HEK293 (cell line): ENCODE measurements at regions not wholly inside any gene's neighbourhood (a gene's known extent, or its start where the extent isn't known, plus 50 kb on each side); places are given as distances from the start of the nearest gene placed in this dataset.

Experiments used
- CTCF ChIA-PET: fragments of 350-600 bp; formaldehyde crosslinking; extraction: SDS; loops from one replicate; lab custom pipeline; 2021; ENCODE audit warnings: antibody characterized with exemption; lab: Yijun Ruan, JAX
- POLR2A ChIA-PET: fragments of 300-600 bp; formaldehyde crosslinking; extraction: SDS; loops from one replicate; lab custom pipeline; 2020; ENCODE audit warnings: antibody characterized with exemption, inconsistent platforms; lab: Yijun Ruan, JAX
- H3K27ac ChIP-seq: fragments of 200-500 bp; sonication (Bioruptor generic); 2 replicates; pipeline ENCODE4 v1.5.1; 2014; ENCODE audit warnings: low read depth, low read length, control low read depth, inconsistent platforms; ENCODE audit errors: extremely low read depth
- H3K36me3 ChIP-seq, 2 experiments: fragments of 200-500 bp in 1 of 2; sonication (Bioruptor generic) in 1 of 2; 1 replicate in 1 of 2; 2 replicates in 1 of 2; pipeline ENCODE4 v1.5.1; 2014 to 2017; ENCODE audit warnings: inconsistent platforms in 2 of 2, low read length in 2 of 2; ENCODE audit not compliant: control insufficient read depth in 2 of 2, insufficient read depth in 1 of 2
- H3K4me1 ChIP-seq: fragments of 200-500 bp; sonication (Bioruptor generic); 2 replicates; pipeline ENCODE4 v1.5.1; 2014; ENCODE audit warnings: mild to moderate bottlenecking, low read length, inconsistent platforms; ENCODE audit not compliant: control insufficient read depth, insufficient read depth
- H3K4me3 ChIP-seq: 2 replicates; pipeline ENCODE4 v1.5.1; 2011; ENCODE audit warnings: low read depth, mild to moderate bottlenecking, control low read depth, low read length, moderate library complexity
- H3K9me3 ChIP-seq: fragments of 200-500 bp; sonication (Bioruptor generic); 2 replicates; pipeline ENCODE4 v1.5.1; 2014; ENCODE audit warnings: low read depth, low read length, inconsistent platforms; ENCODE audit not compliant: control insufficient read depth, insufficient read depth
- FEZF1 ChIP-seq: fragments of 450-650 bp; formaldehyde crosslinking; IDR thresholded peaks from 2 replicates; pipeline ENCODE4 v1.5.1; 2016; ENCODE audit warnings: missing biosample characterization, missing genetic modification characterization
- GLIS2 ChIP-seq: fragments of 450-650 bp; formaldehyde crosslinking; IDR thresholded peaks from 2 replicates; pipeline ENCODE4 v1.5.1; 2016; ENCODE audit warnings: missing biosample characterization, missing genetic modification characterization
- KLF1 ChIP-seq: fragments of 450-650 bp; formaldehyde crosslinking; IDR thresholded peaks from 2 replicates; pipeline ENCODE4 v1.5.1; 2016; ENCODE audit warnings: missing biosample characterization, missing genetic modification characterization
- KLF17 ChIP-seq: fragments of 450-650 bp; formaldehyde crosslinking; IDR thresholded peaks from 2 replicates; pipeline ENCODE4 v1.5.1; 2016; ENCODE audit warnings: missing biosample characterization, missing genetic modification characterization
- MZF1 ChIP-seq: fragments of 450-650 bp; formaldehyde crosslinking; IDR thresholded peaks from 2 replicates; pipeline ENCODE4 v1.5.1; 2017; ENCODE audit warnings: missing biosample characterization, missing genetic modification characterization, borderline replicate concordance
- OSR2 ChIP-seq: fragments of 450-650 bp; formaldehyde crosslinking; IDR thresholded peaks from 2 replicates; pipeline ENCODE4 v1.5.1; 2016; ENCODE audit warnings: missing biosample characterization, missing genetic modification characterization
- PRDM4 ChIP-seq: fragments of 450-650 bp; formaldehyde crosslinking; IDR thresholded peaks from 2 replicates; pipeline ENCODE4 v1.5.1; 2017; ENCODE audit warnings: missing biosample characterization, missing genetic modification characterization
- SCRT1 ChIP-seq: fragments of 450-650 bp; formaldehyde crosslinking; IDR thresholded peaks from 2 replicates; pipeline ENCODE4 v1.5.1; 2016; ENCODE audit warnings: missing biosample characterization, missing genetic modification characterization, borderline replicate concordance
- SETDB1 ChIP-seq: IDR thresholded peaks from one replicate; pipeline ENCODE4 v1.6.1; 2017; ENCODE audit warnings: mild to moderate bottlenecking, low read length, moderate library complexity, mixed read lengths; ENCODE audit not compliant: insufficient read length
- YY1 ChIP-seq: fragments of 450-650 bp; formaldehyde crosslinking; IDR thresholded peaks from 2 replicates; pipeline ENCODE4 v1.5.1; 2018; ENCODE audit warnings: missing biosample characterization, missing genetic modification characterization
- YY2 ChIP-seq: fragments of 450-650 bp; formaldehyde crosslinking; IDR thresholded peaks from 2 replicates; pipeline ENCODE4 v1.5.1; 2016; ENCODE audit warnings: missing biosample characterization, missing genetic modification characterization
- ZBTB48 ChIP-seq: fragments of 450-650 bp; formaldehyde crosslinking; IDR thresholded peaks from 2 replicates; pipeline ENCODE4 v1.5.1; 2016; ENCODE audit warnings: missing biosample characterization, missing genetic modification characterization
- ZNF184 ChIP-seq: fragments of 450-650 bp; IDR thresholded peaks from 2 replicates; pipeline ENCODE4 v1.5.1; 2018; ENCODE audit warnings: missing biosample characterization, mild to moderate bottlenecking, missing genetic modification characterization
- ZNF223 ChIP-seq: fragments of 450-650 bp; formaldehyde crosslinking; IDR thresholded peaks from 2 replicates; pipeline ENCODE4 v1.5.1; 2016; ENCODE audit warnings: missing biosample characterization, missing genetic modification characterization
- ZNF311 ChIP-seq: fragments of 450-650 bp; formaldehyde crosslinking; IDR thresholded peaks from 2 replicates; pipeline ENCODE4 v1.5.1; 2017; ENCODE audit warnings: missing biosample characterization, missing genetic modification characterization, borderline replicate concordance
- ZNF335 ChIP-seq: fragments of 450-650 bp; formaldehyde crosslinking; conservative IDR thresholded peaks from 2 replicates; pipeline ENCODE4 v1.5.1; 2016; ENCODE audit warnings: missing biosample characterization, missing genetic modification characterization
- ZNF521 ChIP-seq: fragments of 450-650 bp; formaldehyde crosslinking; IDR thresholded peaks from 2 replicates; pipeline ENCODE4 v1.5.1; 2017; ENCODE audit warnings: missing biosample characterization, mild to moderate bottlenecking, missing genetic modification characterization
- ZNF555 ChIP-seq: fragments of 450-650 bp; formaldehyde crosslinking; conservative IDR thresholded peaks from 2 replicates; pipeline ENCODE4 v1.5.1; 2017; ENCODE audit warnings: missing biosample characterization, mild to moderate bottlenecking, missing genetic modification characterization, inconsistent platforms
- ZNF561 ChIP-seq: fragments of 450-650 bp; IDR thresholded peaks from 2 replicates; pipeline ENCODE4 v1.5.1; 2018; ENCODE audit warnings: missing biosample characterization, missing genetic modification characterization, borderline replicate concordance
- ZNF626 ChIP-seq: fragments of 450-650 bp; sonication (Bioruptor Pico); formaldehyde crosslinking; IDR thresholded peaks from 2 replicates; pipeline ENCODE4 v1.5.1; 2018; ENCODE audit warnings: missing biosample characterization, missing genetic modification characterization, inconsistent platforms
- ZNF645 ChIP-seq: fragments of 450-650 bp; formaldehyde crosslinking; IDR thresholded peaks from 2 replicates; pipeline ENCODE4; 2016; ENCODE audit warnings: missing biosample characterization, missing genetic modification characterization
- ZNF76 ChIP-seq: fragments of 450-650 bp; formaldehyde crosslinking; IDR thresholded peaks from 2 replicates; pipeline ENCODE4; 2016; ENCODE audit warnings: low read depth, missing biosample characterization, missing genetic modification characterization, borderline replicate concordance
- ZNF791 ChIP-seq: fragments of 450-650 bp; formaldehyde crosslinking; IDR thresholded peaks from 2 replicates; pipeline ENCODE4 v1.5.1; 2016; ENCODE audit warnings: missing biosample characterization, missing genetic modification characterization
- ZSCAN23 ChIP-seq: fragments of 450-650 bp; formaldehyde crosslinking; IDR thresholded peaks from 2 replicates; pipeline ENCODE4 v1.5.1; 2016; ENCODE audit warnings: missing biosample characterization, missing genetic modification characterization
- ZSCAN5A ChIP-seq: fragments of 450-650 bp; formaldehyde crosslinking; IDR thresholded peaks from 2 replicates; pipeline ENCODE4 v1.5.1; 2016; ENCODE audit warnings: missing biosample characterization, missing genetic modification characterization
- TF ChIP-seq, protein P1 (sequence below): fragments of 450-650 bp; formaldehyde crosslinking; IDR thresholded peaks from 2 replicates; pipeline ENCODE4 v1.5.1; 2016; ENCODE audit warnings: missing biosample characterization, missing genetic modification characterization, low read depth
- TF ChIP-seq, protein P2 (sequence below): sonication (generic); formaldehyde crosslinking; IDR thresholded peaks from 2 replicates; pipeline ENCODE4 v1.8.1; 2022; ENCODE audit warnings: mild to moderate bottlenecking, moderate library complexity, missing genetic modification reagents

- TF ChIP-seq, protein P1, sequence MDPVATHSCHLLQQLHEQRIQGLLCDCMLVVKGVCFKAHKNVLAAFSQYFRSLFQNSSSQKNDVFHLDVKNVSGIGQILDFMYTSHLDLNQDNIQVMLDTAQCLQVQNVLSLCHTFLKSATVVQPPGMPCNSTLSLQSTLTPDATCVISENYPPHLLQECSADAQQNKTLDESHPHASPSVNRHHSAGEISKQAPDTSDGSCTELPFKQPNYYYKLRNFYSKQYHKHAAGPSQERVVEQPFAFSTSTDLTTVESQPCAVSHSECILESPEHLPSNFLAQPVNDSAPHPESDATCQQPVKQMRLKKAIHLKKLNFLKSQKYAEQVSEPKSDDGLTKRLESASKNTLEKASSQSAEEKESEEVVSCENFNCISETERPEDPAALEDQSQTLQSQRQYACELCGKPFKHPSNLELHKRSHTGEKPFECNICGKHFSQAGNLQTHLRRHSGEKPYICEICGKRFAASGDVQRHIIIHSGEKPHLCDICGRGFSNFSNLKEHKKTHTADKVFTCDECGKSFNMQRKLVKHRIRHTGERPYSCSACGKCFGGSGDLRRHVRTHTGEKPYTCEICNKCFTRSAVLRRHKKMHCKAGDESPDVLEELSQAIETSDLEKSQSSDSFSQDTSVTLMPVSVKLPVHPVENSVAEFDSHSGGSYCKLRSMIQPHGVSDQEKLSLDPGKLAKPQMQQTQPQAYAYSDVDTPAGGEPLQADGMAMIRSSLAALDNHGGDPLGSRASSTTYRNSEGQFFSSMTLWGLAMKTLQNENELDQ (tag by site-specific recombination), result no peak
- TF ChIP-seq ZNF184 (tag by site-specific recombination), result no peak
- TF ChIP-seq ZNF791, result no peak
- no peak for TF ChIP-seq ZSCAN23 (tag by site-specific recombination)
- no peak for TF ChIP-seq SCRT1 (tag by site-specific recombination)
- TF ChIP-seq KLF17, result no peak
- no peak for TF ChIP-seq ZNF335 (tag by site-specific recombination)
- TF ChIP-seq ZNF223 (tag by site-specific recombination), result no peak
- TF ChIP-seq ZSCAN5A, result no peak
- no peak for TF ChIP-seq OSR2 (tag by site-specific recombination)
- no peak for TF ChIP-seq MZF1
- TF ChIP-seq KLF1 (tag by site-specific recombination), result no peak
Observed at GRCh38 chr1:81509594-81509993, 291.1 kb upstream of the ADGRL2 start (continued).

DNA sequence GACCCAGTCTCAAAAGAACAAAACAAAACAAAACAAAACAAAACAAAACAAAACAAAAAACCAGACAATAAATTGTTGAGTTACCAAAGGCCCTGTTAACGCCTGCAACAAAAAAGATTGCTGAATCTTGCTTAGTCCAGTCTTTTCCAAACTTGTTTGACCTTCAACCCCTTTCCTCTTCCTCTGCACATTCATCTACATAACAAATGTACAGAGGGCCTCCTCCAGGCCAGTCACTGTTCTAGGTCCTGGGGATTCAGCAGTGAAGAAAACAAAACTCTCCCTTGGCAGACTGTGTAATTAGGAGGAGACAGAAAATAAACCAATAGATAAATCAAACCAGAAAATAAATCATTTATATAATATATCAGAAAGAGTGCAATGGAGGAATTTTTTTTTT lies 294.0 kb upstream of the ADGRL2 start:
- Histone ChIP-seq H3K36me3 (no peaks in the 10 kb centered on the region), H3K9me3 (no peaks in the 10 kb centered on the region)
- CTCF ChIA-PET, result no interaction called here
- TF ChIP-seq YY1 (tag by site-specific recombination), result no peak
- TF ChIP-seq SETDB1, result no peak
- TF ChIP-seq, protein P2, sequence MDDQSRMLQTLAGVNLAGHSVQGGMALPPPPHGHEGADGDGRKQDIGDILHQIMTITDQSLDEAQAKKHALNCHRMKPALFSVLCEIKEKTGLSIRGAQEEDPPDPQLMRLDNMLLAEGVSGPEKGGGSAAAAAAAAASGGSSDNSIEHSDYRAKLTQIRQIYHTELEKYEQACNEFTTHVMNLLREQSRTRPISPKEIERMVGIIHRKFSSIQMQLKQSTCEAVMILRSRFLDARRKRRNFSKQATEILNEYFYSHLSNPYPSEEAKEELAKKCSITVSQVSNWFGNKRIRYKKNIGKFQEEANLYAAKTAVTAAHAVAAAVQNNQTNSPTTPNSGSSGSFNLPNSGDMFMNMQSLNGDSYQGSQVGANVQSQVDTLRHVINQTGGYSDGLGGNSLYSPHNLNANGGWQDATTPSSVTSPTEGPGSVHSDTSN (CRISPR knock-in tag), result no peak
- no peak for TF ChIP-seq ZNF561 (tag by site-specific recombination)
- TF ChIP-seq YY2 (tag by site-specific recombination), result no peak
- no peak for TF ChIP-seq ZNF645 (tag by site-specific recombination)
- no peak for TF ChIP-seq ZNF76 (tag by site-specific recombination)
- no peak for TF ChIP-seq ZBTB48 (tag by site-specific recombination)
- TF ChIP-seq ZNF555 (tag by site-specific recombination), result no peak
- TF ChIP-seq GLIS2 (tag by site-specific recombination), result no peak
- no peak for TF ChIP-seq ZNF626 (tag by site-specific recombination)
- no peak for TF ChIP-seq FEZF1
- no peak for TF ChIP-seq ZNF521
- no peak for TF ChIP-seq PRDM4
- TF ChIP-seq ZNF311 (tag by site-specific recombination), result no peak
- TF ChIP-seq, all 188 proteins: peak for 0
- no peak overlapping the region for H3K4me3 ChIP-seq
- H3K27ac ChIP-seq, result no peak overlapping the region
- H3K4me1 ChIP-seq, result no peaks in the 10 kb centered on the region
- POLR2A ChIA-PET, result no interaction called here
